ENCODE measurements at regions not wholly inside any gene's neighbourhood (a gene's known extent, or its start where the extent isn't known, plus 50 kb on each side); places are given as distances from the start of the nearest gene placed in this dataset.
"Not testable (repeated sequence)": the region's sequence is repeated elsewhere in the genome, so short reads cannot be mapped to it uniquely, and the experiment has no call there.

DNA sequence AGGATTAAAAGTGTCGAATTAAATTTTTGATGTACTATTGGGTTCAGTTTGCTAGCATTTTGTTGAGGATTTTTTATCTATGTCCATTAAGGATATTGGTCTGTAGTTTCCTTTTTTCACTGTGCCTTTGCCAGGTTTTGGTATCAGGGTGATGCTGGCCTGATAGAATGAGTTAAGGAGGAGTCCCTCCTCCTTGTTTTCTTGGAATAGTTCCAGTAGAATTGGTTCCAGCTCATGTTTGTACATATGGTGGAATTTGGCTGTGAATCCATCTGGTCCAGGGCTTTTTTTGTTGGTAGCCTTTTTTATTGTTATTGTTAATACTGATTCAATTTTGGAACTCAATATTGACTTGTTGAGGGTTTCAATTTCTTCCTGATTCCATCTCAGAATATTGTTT lies 141.8 kb downstream of the SIM1 start:
- no peak for DNase-seq

DNA sequence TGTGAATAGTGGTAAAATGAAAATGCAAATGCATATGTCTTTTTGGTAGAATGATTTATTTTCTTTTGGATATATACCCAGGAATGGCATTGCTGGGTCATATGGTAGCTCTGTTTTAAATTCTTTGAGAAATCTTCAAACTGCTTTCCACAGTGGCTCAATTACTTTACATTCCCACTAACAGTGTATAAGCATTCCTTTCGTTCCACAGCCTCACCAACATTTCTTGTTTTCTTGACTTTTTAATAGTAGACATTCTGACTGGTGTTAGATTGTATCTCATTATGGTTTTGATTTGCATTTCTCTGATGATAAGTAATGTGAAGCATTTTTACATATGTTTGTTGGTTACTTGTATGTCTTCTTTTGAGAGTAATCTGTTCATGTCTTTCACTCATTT lies 144.0 kb downstream of the SIM1 start:
- DNase-seq, result no peak

DNA sequence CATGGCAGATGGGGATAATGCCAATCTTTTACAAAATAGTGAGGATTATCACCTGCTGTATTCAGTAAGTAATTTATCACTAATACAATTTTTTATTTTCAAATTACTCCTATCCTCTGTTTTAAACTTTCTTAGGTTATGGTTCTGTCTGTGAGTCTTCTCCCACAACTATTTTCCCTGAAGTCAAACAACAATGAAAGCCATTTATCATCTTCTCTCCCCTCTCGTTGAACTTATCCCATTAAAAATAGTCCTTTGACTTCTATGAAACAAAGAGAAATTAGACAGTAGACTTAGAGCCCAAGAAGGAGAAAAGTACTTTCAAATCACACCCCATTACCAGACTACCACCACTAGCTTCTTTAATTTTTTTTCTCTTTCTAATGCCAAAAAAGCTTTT lies 147.7 kb downstream of the SIM1 start:
- no peak for DNase-seq

DNA sequence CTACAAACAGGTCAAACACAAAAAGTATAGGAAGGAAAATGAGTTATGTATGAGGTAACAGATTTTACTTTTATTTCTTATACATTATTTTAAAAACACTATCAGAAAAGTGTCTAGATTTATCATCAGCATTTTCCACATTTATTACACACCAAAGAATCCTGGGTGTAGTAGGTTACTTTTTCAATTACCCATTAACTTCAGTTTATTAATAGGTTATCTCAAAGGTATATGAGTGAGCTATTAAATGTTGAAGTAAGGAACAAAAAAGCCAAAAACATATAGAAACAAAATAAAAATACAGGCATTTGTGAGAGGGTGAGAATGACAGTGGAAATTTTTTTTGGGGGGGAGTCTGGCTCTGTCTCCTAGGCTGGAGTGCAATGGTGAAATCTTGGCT lies 150.5 kb downstream of the SIM1 start:
- no peak for DNase-seq

DNA sequence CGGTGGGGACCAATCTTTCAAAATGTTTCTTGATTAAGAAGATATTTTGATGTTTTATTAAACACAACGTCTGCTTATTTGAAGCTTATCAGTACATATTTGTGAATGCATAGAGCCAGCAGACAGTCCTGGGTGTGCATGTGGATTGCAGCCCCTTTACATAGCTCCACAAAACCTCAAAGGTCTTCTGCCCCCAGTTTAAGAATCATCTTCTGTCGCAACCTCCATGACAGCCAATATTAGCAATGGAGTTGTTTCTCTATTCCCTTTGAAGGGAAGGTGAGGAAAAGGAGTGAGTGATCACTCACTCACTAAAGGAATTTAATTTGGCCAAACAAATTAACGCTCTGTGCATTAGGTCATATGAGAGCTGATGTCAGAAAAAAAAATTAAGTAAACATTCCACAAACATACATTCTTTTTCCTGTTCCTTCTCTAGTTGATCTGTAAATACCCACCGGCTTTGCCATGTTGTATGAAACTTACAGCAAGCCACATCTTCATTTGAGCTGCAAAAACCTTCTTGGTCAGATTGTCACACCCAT lies 152.9 kb downstream of the SIM1 start:
- DNase-seq, result no peak

DNA sequence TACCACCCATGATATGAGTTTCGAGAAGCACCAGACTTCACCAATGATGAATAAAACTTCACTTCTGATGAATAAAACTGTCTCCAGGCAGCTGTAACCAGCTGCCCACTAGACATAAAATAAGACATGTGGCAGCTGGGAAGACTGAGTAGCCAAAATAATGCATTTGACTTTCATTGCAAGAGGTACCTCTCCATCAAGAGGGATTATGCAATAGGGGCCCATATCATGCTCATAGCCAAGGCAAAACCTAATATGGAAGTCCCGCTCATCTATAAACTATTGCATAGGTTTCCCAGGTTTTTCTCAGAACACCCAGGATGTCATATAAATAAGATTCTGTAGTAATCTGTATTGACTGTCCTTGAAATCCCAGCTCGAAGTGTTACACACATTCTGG lies 155.5 kb downstream of the SIM1 start:
- no peak for DNase-seq

DNA sequence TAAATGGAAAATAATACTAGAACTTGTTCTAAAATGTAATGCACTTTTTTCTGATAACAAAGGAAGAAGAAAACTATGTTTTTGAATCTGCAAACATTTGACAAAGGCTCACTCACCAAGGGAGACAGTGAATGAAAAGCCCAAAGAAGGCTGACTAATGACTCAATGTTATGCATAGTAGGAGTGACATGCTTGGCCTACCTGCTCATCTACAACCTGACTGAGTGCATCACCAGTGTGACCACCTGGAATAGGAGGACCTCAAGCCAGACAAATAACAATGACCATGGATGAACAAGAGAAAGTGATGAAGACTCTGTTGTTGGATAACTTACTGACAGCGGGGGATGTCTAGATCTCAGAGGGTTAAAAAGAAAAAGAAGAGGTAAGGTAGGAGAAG lies 157.2 kb downstream of the SIM1 start:
- DNase-seq, result no peak

DNA sequence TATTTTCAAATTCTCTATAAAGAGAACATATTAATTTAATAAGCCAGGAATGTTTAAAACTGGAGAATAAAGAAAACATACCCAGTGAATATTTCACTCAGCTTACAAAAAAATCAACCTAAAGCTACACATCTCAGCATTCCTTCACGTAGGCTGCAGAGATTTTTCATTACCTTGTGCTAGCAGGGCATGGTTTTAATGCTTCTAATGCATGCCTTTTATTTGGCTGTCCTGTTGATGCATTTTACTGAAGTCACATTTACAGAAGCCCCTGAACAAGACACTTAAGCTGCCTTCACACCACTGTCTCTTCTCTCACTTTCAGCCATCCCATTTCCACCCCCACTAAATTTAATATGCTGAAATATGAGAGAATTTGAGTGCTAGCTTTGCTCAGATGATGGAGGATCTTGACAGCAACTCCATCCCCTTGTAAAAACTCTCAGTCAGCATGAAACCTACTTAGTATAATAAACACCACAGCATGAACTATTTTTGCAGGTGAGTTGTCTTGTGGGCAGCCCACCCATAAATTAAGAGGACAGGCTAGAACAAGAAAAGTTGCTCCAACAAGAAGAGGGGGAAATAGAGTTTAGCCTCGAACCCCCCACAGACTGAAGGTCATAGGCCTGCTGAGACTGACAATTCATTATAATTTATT lies 159.4 kb downstream of the SIM1 start:
- no peak for DNase-seq

DNA sequence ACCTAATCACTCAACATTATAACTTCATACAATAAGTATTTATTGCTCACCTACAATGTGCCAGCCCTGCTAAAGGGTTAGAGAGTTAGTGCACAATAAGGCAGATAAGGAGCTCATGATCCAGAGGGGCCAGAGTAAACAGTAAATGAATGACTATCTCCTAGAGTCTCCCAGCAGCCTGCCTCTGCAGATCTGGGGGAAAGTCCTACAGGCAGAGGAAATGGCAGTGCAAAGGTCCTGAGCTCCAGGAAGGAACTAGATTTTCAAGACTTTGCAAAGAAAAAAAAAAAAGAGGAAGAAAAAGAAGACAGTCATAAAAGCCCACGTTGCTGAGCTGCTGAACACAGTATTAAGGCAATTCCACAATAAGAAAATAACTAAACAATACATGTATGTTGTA lies 160.1 kb downstream of the SIM1 start:
- no peak for DNase-seq

DNA sequence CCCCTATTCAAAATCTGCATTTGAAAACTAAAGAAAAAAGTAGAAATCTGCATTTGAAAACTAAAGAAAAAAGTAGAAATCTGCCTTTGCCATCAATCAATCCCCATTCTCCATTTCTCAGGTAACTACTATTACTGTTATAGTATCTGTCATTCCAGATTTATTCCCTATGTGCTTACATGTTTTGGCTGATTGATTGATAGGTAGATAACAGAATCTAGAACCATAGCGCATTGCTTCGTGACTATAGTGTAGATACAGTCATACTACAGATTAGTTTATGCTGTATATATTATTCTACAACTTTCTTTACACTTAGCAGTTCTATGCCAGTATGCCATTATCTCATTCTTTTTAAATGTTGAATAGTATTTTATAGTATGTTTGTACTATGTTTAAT lies 163.0 kb downstream of the SIM1 start:
- no peak for DNase-seq

DNA sequence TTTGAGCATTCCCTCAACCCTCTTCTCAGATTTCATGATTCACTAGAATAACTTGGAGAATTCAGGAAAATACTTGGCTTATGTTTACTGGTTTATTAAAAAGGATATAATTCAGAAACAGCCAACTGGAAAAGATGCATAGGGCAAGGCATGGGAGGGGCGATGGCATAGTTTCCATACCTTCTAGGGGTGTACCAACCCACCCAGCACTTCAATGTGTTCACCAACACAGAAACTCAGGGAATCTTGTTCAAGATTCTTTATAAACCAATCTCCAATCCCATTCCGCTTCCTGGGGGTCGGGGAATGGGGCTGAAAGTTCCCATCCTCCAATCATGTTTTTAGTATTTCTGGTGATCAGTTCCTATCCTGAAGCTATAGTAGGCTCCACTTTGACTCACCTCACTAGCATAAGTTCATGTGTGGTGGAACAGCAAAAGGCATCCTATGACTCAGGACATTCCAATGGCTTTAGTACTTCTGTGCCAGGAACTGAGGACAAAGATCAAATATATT lies 164.4 kb downstream of the SIM1 start:
- DNase-seq, result no peak

DNA sequence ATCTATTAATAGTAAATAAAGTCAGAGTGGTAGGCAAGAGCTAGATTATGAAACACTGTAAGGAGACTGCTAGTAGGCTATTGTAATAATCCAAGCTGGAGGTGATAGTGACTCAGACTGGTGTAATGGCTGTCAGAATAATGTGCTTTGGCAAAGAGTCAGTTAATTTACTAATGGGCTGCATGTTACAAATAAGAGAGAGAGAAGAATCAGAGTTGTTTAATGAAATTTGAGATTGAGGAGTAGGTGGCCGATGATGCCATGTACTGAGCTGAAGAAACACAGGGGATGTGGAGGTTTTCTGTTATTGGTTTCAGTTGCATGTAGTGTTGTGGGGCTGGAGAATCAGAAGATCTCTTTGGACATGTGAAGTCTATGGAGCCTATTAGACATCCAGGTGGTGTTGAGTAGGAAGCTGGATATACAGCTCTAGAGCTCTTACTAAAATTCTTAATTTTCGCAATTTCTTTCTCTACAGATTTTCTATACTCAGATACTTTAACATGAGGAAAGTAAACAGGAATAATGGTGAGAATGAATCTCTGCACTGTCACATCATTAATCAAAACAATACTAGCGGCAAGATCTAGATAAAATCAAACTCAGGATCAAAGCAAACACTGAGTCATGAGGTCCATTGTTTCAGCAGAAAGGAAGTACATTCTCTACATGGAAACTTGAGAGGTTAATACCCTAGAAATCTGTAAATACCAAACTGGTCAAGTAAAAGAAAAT lies 167.7 kb downstream of the SIM1 start:
- no peak for DNase-seq

DNA sequence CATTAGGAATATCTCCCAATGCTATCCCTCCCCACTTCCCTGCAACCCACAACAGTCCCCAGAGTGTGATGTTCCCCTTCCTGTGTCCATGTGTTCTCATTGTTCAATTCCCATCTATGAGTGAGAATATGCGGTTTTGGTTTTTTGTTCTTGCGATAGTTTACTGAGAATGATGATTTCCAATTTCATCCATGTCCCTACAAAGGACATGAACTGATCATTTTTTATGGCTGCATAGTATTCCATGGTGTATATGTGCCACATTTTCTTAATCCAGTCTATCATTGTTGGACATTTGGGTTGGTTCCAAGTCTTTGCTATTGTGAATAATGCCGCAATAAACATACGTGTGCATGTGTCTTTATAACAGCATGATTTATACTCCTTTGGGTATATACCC lies 169.5 kb downstream of the SIM1 start:
- DNase-seq, result not testable (repeated sequence)

DNA sequence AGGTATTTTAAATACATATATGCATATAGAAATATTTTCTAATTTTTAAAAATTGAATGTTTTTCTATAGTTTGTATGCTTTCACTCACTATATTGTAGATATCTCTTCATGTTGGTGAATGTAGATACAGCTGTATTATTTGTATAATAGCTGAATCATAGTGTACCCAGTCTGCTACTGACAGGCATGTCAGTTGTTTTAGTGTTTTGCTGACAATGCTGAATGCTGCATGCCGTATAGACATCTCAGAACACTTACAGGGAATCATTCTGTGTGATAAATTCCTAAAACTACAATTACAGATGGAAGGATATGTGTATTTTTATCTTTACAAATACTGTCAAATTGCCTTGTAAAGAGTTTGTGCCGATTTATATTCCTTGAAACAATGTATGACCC lies 175.4 kb downstream of the SIM1 start:
- DNase-seq, result no peak

DNA sequence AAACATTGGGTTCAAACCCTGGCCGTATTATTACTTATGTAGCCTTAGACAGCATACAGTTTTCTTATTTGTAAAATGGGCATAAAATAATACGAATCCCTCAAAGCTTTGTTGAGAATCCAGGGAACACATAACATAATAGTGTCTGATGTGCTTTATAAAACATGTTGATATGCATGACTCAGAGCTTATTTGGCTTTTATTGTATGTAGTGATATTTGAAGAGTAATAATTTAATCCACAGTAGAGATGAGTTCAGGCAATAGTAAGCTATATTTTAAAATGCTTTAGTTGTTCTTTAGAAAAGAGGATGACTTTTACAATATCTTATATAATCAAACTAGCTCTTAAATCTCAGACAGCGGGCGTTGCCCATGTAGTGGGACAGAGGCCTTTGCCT lies 176.4 kb downstream of the SIM1 start:
- no peak for DNase-seq

DNA sequence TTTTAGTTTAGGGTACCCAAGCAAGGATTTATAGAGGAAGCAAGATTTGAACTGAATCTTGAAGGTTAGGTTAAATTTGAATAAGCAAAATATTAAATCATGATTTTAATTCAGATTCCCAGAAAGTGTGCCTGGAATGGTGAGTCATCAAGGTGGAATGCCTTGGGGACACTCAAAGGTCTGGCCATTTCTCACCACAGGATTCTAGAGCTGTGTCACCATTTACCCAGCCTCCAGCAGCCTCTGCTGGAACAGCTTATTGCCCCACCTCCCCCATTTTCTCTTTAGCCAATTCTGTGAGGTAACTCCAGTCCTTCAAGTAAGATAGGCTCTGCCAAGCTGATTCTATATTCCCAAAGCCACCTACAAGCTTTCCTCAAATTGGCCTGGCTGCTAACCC lies 181.4 kb downstream of the SIM1 start:
- no peak for DNase-seq

DNA sequence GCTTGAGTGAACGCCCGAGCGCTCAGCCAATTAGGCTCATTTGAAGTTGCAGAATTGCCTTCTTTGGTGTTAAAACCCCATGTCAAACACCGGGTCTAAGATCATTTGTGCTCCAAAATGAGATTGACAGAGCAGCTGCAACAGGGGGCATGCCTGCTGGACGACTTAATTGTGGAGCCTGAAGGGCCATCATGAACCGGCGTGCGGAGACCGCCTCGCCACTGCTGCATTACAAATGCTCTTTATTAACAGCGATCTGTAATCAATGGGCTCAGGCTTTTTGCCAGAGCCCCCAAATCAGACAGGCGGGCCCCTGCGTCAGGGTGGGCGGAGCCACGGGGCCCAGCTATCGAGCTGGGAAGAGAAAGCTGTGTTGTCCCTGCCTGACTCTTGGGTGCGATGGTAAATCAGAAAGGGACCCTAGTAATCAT lies 183.2 kb downstream of the SIM1 start:
- peak; percentile 83 to 93 for DNase-seq

DNA sequence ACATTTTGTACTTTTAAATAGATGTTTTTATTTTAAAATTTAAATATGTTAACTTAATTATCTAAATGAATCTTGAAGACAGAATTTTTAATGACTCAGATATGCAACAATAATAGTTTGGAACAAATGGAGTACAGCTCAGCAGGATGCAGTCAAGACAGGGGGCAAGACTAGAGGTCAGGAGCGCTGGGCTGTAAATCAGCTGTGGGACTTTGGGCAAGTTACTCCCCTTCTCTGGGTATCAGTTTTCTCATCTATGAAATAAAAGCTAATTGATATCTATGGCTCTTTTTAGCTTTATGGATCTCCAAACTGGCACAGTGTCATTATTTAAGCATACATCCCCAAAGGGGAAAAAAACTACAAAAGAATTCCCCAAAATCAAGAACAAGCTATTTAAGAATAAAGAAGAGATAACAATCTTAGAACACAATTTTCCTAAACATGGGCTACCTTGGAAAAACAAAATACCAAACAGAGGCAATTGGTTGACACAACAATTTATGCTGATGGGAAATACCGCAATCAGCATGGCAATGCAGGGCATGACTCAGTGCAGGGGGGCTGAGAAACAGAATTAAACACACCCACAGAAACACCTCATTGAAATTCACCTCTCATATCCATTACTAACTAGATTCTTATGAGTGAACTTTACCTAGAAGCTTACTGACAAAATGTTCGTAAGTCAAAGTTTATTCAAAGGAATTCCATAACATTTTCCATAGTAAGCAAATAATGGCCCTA lies 188.2 kb downstream of the SIM1 start:
- no peak for DNase-seq

DNA sequence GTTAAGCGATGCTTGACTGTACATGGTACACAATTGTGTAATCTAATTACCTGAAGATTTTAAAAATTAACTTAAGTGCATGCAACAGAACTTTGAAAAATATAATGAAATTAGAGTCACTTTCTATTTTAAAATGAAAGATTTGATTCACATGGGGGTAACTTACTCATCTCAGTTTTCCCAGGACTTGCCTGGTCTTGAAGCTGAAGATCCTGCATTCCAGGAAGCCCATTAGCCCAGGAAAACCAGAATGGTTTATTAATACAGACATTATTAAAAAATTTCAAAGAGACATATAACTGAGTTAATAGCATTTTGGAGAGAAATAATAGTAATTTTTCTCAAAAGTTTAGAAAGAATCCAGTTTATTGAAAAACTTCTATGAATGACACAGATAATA lies 190.6 kb downstream of the SIM1 start:
- DNase-seq, result no peak

DNA sequence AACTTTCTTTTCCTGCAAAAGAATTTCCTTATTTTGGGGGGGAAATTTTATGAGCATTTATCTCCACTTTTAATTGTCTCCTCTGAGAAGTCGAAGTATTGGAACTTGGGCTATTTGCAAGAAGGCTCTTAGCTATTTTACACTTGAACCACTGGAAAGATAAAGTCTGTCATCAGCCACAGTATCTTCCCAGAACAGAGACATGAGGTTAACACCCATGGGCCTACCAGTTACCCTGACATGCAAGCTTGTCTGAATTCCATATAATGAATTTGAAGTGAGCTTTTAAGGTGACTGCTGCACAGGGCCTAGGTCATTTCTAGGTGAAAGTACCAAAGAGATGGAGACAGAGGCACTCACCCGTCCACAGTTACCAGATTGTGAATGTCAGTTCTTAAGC lies 193.1 kb downstream of the SIM1 start:
- no peak for DNase-seq

DNA sequence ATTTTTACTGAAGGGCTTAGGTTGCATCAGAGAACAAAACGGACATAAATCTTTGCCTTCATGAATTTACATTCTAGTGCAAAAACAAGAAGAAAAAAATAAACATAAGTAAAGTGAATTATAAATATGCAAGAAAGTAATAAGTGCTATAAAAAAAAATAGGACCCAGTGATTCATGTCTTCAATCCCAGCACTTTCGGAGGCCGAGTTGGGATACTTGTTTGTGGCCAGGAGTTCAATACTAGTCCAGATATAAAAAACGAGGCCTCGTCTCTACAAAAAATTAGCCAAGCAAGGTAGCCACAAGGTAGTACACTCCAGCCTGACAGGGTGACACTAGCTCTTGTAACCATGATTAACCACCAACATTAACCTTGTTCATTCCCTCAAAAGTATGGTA lies 193.5 kb downstream of the SIM1 start:
- DNase-seq, result no peak

DNA sequence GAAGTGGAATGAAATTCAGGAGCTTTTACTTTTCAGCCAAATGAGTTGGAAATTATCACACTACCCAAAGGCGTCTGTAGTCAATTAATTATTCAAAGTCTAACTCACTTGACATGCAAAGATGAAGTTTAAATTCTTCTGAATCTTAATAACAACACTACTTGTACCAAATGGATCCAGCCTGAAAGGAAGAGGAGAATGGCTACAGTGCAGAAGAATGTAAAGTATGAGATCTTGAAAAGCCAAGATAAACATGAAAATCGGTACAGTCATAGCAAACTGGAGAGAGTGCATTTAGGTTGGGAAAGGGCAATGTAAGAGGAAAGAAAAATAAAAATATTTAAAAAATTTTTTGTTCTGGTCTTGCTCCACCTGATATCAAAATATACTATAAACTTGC lies 195.5 kb downstream of the SIM1 start:
- DNase-seq, result no peak

DNA sequence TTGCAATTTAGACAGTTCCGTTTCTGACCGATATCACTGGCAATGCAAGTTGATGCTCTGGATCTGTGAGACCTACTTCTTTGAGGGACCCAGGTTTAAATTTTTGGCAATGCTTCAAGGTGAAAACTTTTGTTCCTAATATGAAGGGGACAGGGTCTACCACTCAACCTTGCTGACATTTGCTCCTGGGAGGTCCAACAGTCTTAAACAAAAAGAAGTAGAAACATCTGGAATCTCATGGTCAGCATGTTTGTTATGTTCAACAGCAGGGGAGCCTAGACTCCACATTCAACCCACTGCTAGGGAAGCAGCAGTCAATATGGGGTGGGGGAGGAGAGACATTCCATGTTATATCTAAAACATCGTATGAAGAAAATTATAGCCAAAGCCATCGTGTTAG lies 196.4 kb downstream of the SIM1 start:
- no peak for DNase-seq

DNA sequence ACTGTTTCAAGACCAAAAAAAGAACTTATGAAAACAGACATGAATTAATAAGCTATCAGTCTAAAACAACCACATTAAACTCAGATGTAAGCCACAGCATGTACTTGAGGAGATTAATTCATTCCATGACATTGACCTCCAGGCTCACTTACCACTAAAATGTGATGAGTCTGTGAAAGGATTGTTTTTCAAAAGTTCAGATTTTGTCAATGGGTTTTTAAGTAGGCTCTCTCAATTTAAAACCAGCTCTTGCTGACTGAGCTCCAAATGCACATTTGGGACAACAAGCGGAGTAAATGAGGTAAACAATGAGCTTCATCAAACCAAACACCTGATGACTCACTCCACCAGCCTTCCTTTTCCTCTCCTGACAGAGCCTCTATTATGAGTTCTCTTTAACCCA lies 197.0 kb downstream of the SIM1 start:
- no peak for DNase-seq
